H1 (cell line): ENCODE measurements at regions not wholly inside any gene's neighbourhood (a gene's known extent, or its start where the extent isn't known, plus 50 kb on each side); places are given as distances from the start of the nearest gene placed in this dataset.

ENCODE experiments used
- CTCF ChIA-PET: fragments of 300-600 bp; sonication (Branson Sonifier 250); formaldehyde crosslinking; loops from one replicate; lab custom pipeline; 2021; ENCODE audit not compliant: partially characterized antibody; lab: Charles Lee
- POLR2A ChIA-PET: fragments of 300-600 bp; sonication (Branson Sonifier 250); formaldehyde crosslinking; loops from one replicate; lab custom pipeline; 2021; ENCODE audit warnings: inconsistent platforms; ENCODE audit not compliant: partially characterized antibody; lab: Charles Lee
- DNase-seq, 2 experiments: peaks; one replicate each; pipeline versions ENCODE4 v3.0.0 to v3.0.0-alpha.2; 2010 to 2022; ENCODE audit warnings: low spot score in 2 of 2, low read depth in 1 of 2, mixed read lengths in 1 of 2
- FAIRE-seq: peaks from 2 replicates; lab custom pipeline; 2011; peaks lifted over from hg19 to GRCh38; lab: Jason Lieb, UNC
- H2AFZ ChIP-seq: 2 replicates; pipeline ENCODE4 v1.8.1; 2012; ENCODE audit warnings: low read length, inconsistent platforms
- H2AK5ac ChIP-seq: 2 replicates; pipeline ENCODE4 v1.6.1; 2013; ENCODE audit warnings: low read depth, low read length
- H2BK120ac ChIP-seq: replicated peaks from 2 replicates; pipeline ENCODE3; 2013; ENCODE audit warnings: low read depth, low read length, inconsistent platforms
- H2BK12ac ChIP-seq: 2 replicates; pipeline ENCODE4 v1.6.1; 2013; ENCODE audit warnings: low read depth, low read length
- H2BK15ac ChIP-seq: 2 replicates; pipeline ENCODE4 v1.6.1; 2013; ENCODE audit warnings: low read length
- H2BK20ac ChIP-seq: 2 replicates; pipeline ENCODE4 v1.6.1; 2013; ENCODE audit warnings: low read length
- H2BK5ac ChIP-seq: 2 replicates; pipeline ENCODE4 v1.6.1; 2013; ENCODE audit warnings: low read depth, low read length
- H3K14ac ChIP-seq: 2 replicates; pipeline ENCODE4 v1.6.1; 2013; ENCODE audit warnings: inconsistent platforms; ENCODE audit not compliant: insufficient read length
- H3K18ac ChIP-seq: 2 replicates; pipeline ENCODE4 v1.6.1; 2013; ENCODE audit warnings: low read length; ENCODE audit errors: extremely low read depth
- H3K23ac ChIP-seq: 2 replicates; pipeline ENCODE4 v1.6.1; 2013; ENCODE audit warnings: inconsistent platforms; ENCODE audit not compliant: insufficient read length
- H3K23me2 ChIP-seq: 2 replicates; pipeline ENCODE4 v1.6.1; 2013; ENCODE audit warnings: low read depth, low read length
- H3K27ac ChIP-seq: 2 replicates; pipeline ENCODE4 v1.6.1; 2011; ENCODE audit warnings: low read depth, low read length, inconsistent platforms
- H3K27me3 ChIP-seq, 4 experiments: replicated peaks in 1 of 4; 1 replicate in 1 of 4; 2 replicates in 3 of 4; pipeline versions ENCODE4 v1.6.1 to v1.8.1; 2011 to 2013; ENCODE audit warnings: low read length in 3 of 4, mild to moderate bottlenecking in 3 of 4, inconsistent platforms in 2 of 4, mixed read lengths in 2 of 4, moderate library complexity in 1 of 4; ENCODE audit not compliant: control insufficient read depth in 3 of 4, insufficient read depth in 3 of 4; ENCODE audit errors: extremely low read depth in 1 of 4
- H3K36me3 ChIP-seq, 4 experiments: 2 replicates each; pipeline versions ENCODE4 v1.6.1 to v1.8.1; 2011 to 2013; ENCODE audit warnings: mild to moderate bottlenecking in 4 of 4, low read length in 3 of 4, moderate library complexity in 2 of 4, control low read depth in 1 of 4, inconsistent platforms in 1 of 4; ENCODE audit not compliant: insufficient read depth in 4 of 4, control insufficient read depth in 2 of 4
- H3K4ac ChIP-seq: replicated peaks from 2 replicates; pipeline ENCODE3; 2013; ENCODE audit warnings: low read length, low read depth, mixed read lengths, inconsistent platforms; ENCODE audit not compliant: insufficient read length
- H3K4me1 ChIP-seq, 4 experiments: replicated peaks in 1 of 4; 1 replicate in 1 of 4; 2 replicates in 3 of 4; pipeline versions ENCODE4 v1.6.1 to v1.8.1; 2011 to 2013; ENCODE audit warnings: low read length in 3 of 4, inconsistent platforms in 2 of 4, mixed read lengths in 1 of 4; ENCODE audit not compliant: insufficient read depth in 4 of 4, control insufficient read depth in 3 of 4
- H3K4me2 ChIP-seq, 2 experiments: 2 replicates each; pipeline versions ENCODE4 v1.6.1 to v1.8.1; 2011 to 2013; ENCODE audit warnings: low read depth in 2 of 2, low read length in 2 of 2, control low read depth in 1 of 2, inconsistent platforms in 1 of 2, mild to moderate bottlenecking in 1 of 2; ENCODE audit not compliant: insufficient read depth in 1 of 2
- H3K4me3 ChIP-seq, 4 experiments: fragments of 200-600, 300-600 bp in 1 of 4; sonication (generic), shearing (Covaris generic), sonication (Bioruptor Twin) in 1 of 4; 2 replicates each; pipeline versions ENCODE4 v1.5.1 to v1.8.1; 2011 to 2016; ENCODE audit warnings: low read length in 4 of 4, low read depth in 3 of 4, control low read depth in 2 of 4, inconsistent platforms in 2 of 4, mild to moderate bottlenecking in 2 of 4, mixed read lengths in 1 of 4, moderate library complexity in 1 of 4; ENCODE audit not compliant: insufficient read depth in 2 of 4; ENCODE audit errors: extremely low read depth in 1 of 4
- H3K56ac ChIP-seq: replicated peaks from 2 replicates; pipeline ENCODE3; 2013; ENCODE audit warnings: low read depth, mild to moderate bottlenecking, mixed read lengths, low read length, inconsistent platforms; ENCODE audit not compliant: insufficient read length
- H3K79me1 ChIP-seq: 2 replicates; pipeline ENCODE4 v1.6.1; 2013; ENCODE audit warnings: low read depth, low read length, control low read depth
- H3K79me2 ChIP-seq, 2 experiments: 2 replicates each; pipeline versions ENCODE4 v1.6.1 to v1.8.1; 2012 to 2013; ENCODE audit warnings: low read length in 2 of 2, mild to moderate bottlenecking in 2 of 2, inconsistent platforms in 1 of 2; ENCODE audit not compliant: insufficient read depth in 2 of 2, control insufficient read depth in 1 of 2
- H3K9ac ChIP-seq, 4 experiments: replicated peaks in 1 of 4; 1 replicate in 1 of 4; 2 replicates in 3 of 4; pipeline versions ENCODE4 v1.6.1 to v1.8.1; 2011 to 2013; ENCODE audit warnings: low read depth in 3 of 4, low read length in 3 of 4, control low read depth in 2 of 4, mild to moderate bottlenecking in 2 of 4, moderate library complexity in 2 of 4, inconsistent platforms in 1 of 4; ENCODE audit errors: extremely low read depth in 1 of 4
- H3K9me3 ChIP-seq, 2 experiments: 2 replicates each; pipeline versions ENCODE4 v1.6.1 to v1.8.1; 2012 to 2013; ENCODE audit warnings: mild to moderate bottlenecking in 2 of 2, moderate library complexity in 2 of 2, control low read depth in 1 of 2, inconsistent platforms in 1 of 2, low read depth in 1 of 2, low read length in 1 of 2, mixed read lengths in 1 of 2; ENCODE audit not compliant: insufficient read depth in 2 of 2
- H4K20me1 ChIP-seq, 2 experiments: replicated peaks in 1 of 2; 2 replicates each; pipeline versions ENCODE3 to v1.8.1; 2011 to 2013; ENCODE audit warnings: inconsistent platforms in 2 of 2, low read length in 2 of 2, mild to moderate bottlenecking in 1 of 2; ENCODE audit not compliant: insufficient read depth in 2 of 2, control insufficient read depth in 1 of 2
- H4K5ac ChIP-seq: 2 replicates; pipeline ENCODE4 v1.6.1; 2013; ENCODE audit warnings: low read length, low read depth, mixed read lengths, inconsistent platforms; ENCODE audit not compliant: insufficient read length
- H4K8ac ChIP-seq: 2 replicates; pipeline ENCODE4 v1.8.0; 2013; ENCODE audit warnings: mild to moderate bottlenecking, moderate library complexity, low read length, inconsistent platforms; ENCODE audit not compliant: insufficient read depth; ENCODE audit errors: extremely low read depth
- H4K91ac ChIP-seq: replicated peaks from 2 replicates; pipeline ENCODE3; 2013; ENCODE audit warnings: low read length, mixed read lengths, inconsistent platforms; ENCODE audit not compliant: insufficient read length
- EZH2 ChIP-seq: fragments of 200-600 bp; sonication (generic); IDR thresholded peaks from 2 replicates; pipeline ENCODE4 v1.7.1; 2012; ENCODE audit warnings: low read depth, mild to moderate bottlenecking, moderate library complexity, low read length, inconsistent platforms; ENCODE audit not compliant: severe bottlenecking
- JUND ChIP-seq: IDR thresholded peaks from 2 replicates; pipeline ENCODE4 v1.6.1; 2011; ENCODE audit warnings: mild to moderate bottlenecking, improper control_type of control experiment, low read length
- RFX5 ChIP-seq: IDR thresholded peaks from 2 replicates; pipeline ENCODE4 v1.6.1; 2011; ENCODE audit warnings: low read depth, low read length, improper control_type of control experiment, borderline replicate concordance
- TBP ChIP-seq: IDR thresholded peaks from 2 replicates; pipeline ENCODE4 v1.6.1; 2011; ENCODE audit warnings: low read depth, low read length, improper control_type of control experiment
- WGBS, 2 experiments: shearing (Covaris generic) in 1 of 2; methylation state at CpG; one replicate each; pipeline versions ENCODE4 v1.1.6 to v1.1.7; 2013 to 2015; ENCODE audit warnings: low lambda C conversion rate in 2 of 2, mixed read lengths in 2 of 2, inconsistent platforms in 1 of 2, low coverage in 1 of 2, missing lambda C conversion rate in 1 of 2; ENCODE audit not compliant: insufficient replicate concordance in 2 of 2, insufficient coverage in 1 of 2, insufficient read length in 1 of 2; ENCODE audit errors: extremely low coverage in 1 of 2, missing lambda C conversion rate in 1 of 2; 5-methylcytosine and 5-hydroxymethylcytosine counted together

- no peaks in the 10 kb centered on the region for H3K79me2 ChIP-seq
- no peak overlapping the region for H3K14ac ChIP-seq
- TF ChIP-seq RFX5, result no peak
- no peak for TF ChIP-seq JUND
- no peak for TF ChIP-seq TBP
- no peak for TF ChIP-seq EZH2
- no peak overlapping the region for H2AK5ac ChIP-seq
- H2BK5ac ChIP-seq, result no peak overlapping the region
- H3K23ac ChIP-seq, result no peak overlapping the region
- H2BK120ac ChIP-seq, result no peak overlapping the region
- peak overlapping the region in 1 of 2 experiments; percentile 33; a peak in 1 of 4 replicates for H3K4me2 ChIP-seq
- POLR2A ChIA-PET, result no interaction called here
- H3K36me3 ChIP-seq, result no peaks in the 10 kb centered on the region
- no peaks in the 10 kb centered on the region for H3K79me1 ChIP-seq
- H4K20me1 ChIP-seq, result no peaks in the 10 kb centered on the region
- no peak overlapping the region for H4K5ac ChIP-seq
- no peak overlapping the region for H3K4ac ChIP-seq
- no peak overlapping the region for H4K8ac ChIP-seq
- H2BK15ac ChIP-seq, result no peak overlapping the region
- H2BK12ac ChIP-seq, result no peak overlapping the region
- H2AFZ ChIP-seq, result no peak overlapping the region
- FAIRE-seq, result no peak
- H3K23me2 ChIP-seq, result no peaks in the 10 kb centered on the region
- no peak overlapping the region for H3K18ac ChIP-seq
- no peaks in the 10 kb centered on the region; a peak in 2 of 7 replicates for H3K27me3 ChIP-seq
- CTCF ChIA-PET, result no interaction called here
- no peak overlapping the region for H3K4me3 ChIP-seq
- H2BK20ac ChIP-seq, result no peak overlapping the region
- H4K91ac ChIP-seq, result no peak overlapping the region
- no peak overlapping the region for H3K9ac ChIP-seq
- H3K27ac ChIP-seq, result no peak overlapping the region
- DNase-seq, result no peak
- no peaks in the 10 kb centered on the region for H3K4me1 ChIP-seq
- H3K56ac ChIP-seq, result no peak overlapping the region
- peaks cover 0 to 15% of the 10 kb centered on the region in 2 experiments; a peak in 2 of 4 replicates for H3K9me3 ChIP-seq
- WGBS, 2 experiments, result 55% methylated on average over 6 of the region's 6 CpGs; no CpG with 5 or more reads in 1 of the 2 experiments
Observed at GRCh38 chrY:12425506-12425905, 275.5 kb upstream of the USP9Y start.
